ENCODE measurements at regions not wholly inside any gene's neighbourhood (a gene's known extent, or its start where the extent isn't known, plus 50 kb on each side); places are given as distances from the start of the nearest gene placed in this dataset.
A peak's percentile ranks its signal among the peaks of the same experiment; 100 is the strongest.

- Histone ChIP-seq H3K27me3 (replicated peaks in 2 of 5; ENCODE audit: control insufficient read depth in 4 of 5, insufficient read depth in 5 of 5, low read length in 4 of 5) (no peaks in the 10 kb centered on the region), H3K27ac (ENCODE audit: insufficient read depth in 1 of 2, low read depth in 1 of 2, low read length in 2 of 2, poor library complexity in 1 of 2, severe bottlenecking in 2 of 2) (no peak overlapping the region), H3K4me3 (ENCODE audit: control insufficient read depth in 1 of 7, extremely low read depth in 1 of 7, insufficient read depth in 4 of 7, low read depth in 2 of 7, low read length in 6 of 7) (no peak overlapping the region), H3K36me3 (ENCODE audit: control insufficient read depth in 4 of 4, insufficient read depth in 4 of 4, low read length in 3 of 4) (no peaks in the 10 kb centered on the region), H3K4me1 (ENCODE audit: control extremely low read depth in 1 of 4, control insufficient read depth in 4 of 4, insufficient read depth in 4 of 4, low read length in 3 of 4) (no peaks in the 10 kb centered on the region), H3K9me3 (ENCODE audit: control extremely low read depth in 1 of 5, control insufficient read depth in 4 of 5, insufficient read depth in 2 of 5, low read depth in 1 of 5, low read length in 4 of 5) (no peaks in the 10 kb centered on the region)
- CTCF ChIA-PET, result no interaction called here
- POLR2A ChIA-PET, result no interaction called here
- no peak for DNase-seq
Observed at GRCh38 chr4:55010550-55010949, 114.8 kb downstream of the KDR start.

- Histone ChIP-seq H3K4me3 (ENCODE audit: control insufficient read depth in 1 of 7, extremely low read depth in 1 of 7, insufficient read depth in 4 of 7, low read depth in 2 of 7, low read length in 6 of 7) (no peak overlapping the region), H3K36me3 (ENCODE audit: control insufficient read depth in 4 of 4, insufficient read depth in 4 of 4, low read length in 3 of 4) (no peaks in the 10 kb centered on the region), H3K9me3 (ENCODE audit: control extremely low read depth in 1 of 5, control insufficient read depth in 4 of 5, insufficient read depth in 2 of 5, low read depth in 1 of 5, low read length in 4 of 5) (no peaks in the 10 kb centered on the region), H3K27me3 (replicated peaks in 2 of 5; ENCODE audit: control insufficient read depth in 4 of 5, insufficient read depth in 5 of 5, low read length in 4 of 5) (peaks cover 0 to 2% (median 0%) of the 10 kb centered on the region in 5 experiments), H3K27ac (ENCODE audit: insufficient read depth in 1 of 2, low read depth in 1 of 2, low read length in 2 of 2, poor library complexity in 1 of 2, severe bottlenecking in 2 of 2) (no peak overlapping the region), H3K4me1 (ENCODE audit: control extremely low read depth in 1 of 4, control insufficient read depth in 4 of 4, insufficient read depth in 4 of 4, low read length in 3 of 4) (no peaks in the 10 kb centered on the region)
- DNase-seq, result peak in 1 of 3 donors; percentile 4
- ChIA-PET CTCF (interaction anchor here (0.9 kb wide), 1 partner anchor 175 kb away, joined by 3 read pairs; no protein-coding TSS in a partner anchor), POLR2A (no interaction called here)
- 90% methylated on average over 11 of the region's 20 CpGs for WGBS (ENCODE audit: insufficient coverage)
Observed at GRCh38 chr4:55008166-55009056, 117.0 kb downstream of the KDR start.

DNA sequence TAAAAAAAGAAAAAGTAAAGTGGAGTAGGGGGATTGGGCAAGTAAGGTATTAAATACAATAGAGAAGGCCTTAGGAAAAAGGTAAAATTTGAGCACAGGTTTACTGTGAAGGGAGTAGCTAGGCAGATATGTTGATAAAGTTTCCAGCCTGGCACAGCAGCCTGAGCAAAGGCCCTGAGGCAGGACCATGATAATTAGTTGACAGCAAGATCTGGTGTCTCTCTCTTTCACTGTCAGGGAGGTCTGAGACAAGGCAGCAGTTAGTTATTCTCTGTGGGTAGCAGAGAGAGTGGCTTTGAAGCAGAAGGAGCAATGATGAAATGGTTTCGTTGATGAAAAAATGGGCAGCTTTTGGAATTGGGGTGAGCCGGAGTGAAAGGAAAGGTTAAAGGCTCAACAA, 119.5 kb downstream of the KDR start:
- no peaks in the 10 kb centered on the region for H3K36me3 ChIP-seq (ENCODE audit: control insufficient read depth in 4 of 4, insufficient read depth in 4 of 4, low read length in 3 of 4)
- DNase-seq, result no peak
- ChIA-PET CTCF (no interaction called here), POLR2A (no interaction called here)
- H3K27me3 ChIP-seq (replicated peaks in 2 of 5; ENCODE audit: control insufficient read depth in 4 of 5, insufficient read depth in 5 of 5, low read length in 4 of 5), result peaks cover 0 to 2% (median 0%) of the 10 kb centered on the region in 5 experiments
- H3K9me3 ChIP-seq (ENCODE audit: control extremely low read depth in 1 of 5, control insufficient read depth in 4 of 5, insufficient read depth in 2 of 5, low read depth in 1 of 5, low read length in 4 of 5), result no peaks in the 10 kb centered on the region
- H3K4me3 ChIP-seq (ENCODE audit: control insufficient read depth in 1 of 7, extremely low read depth in 1 of 7, insufficient read depth in 4 of 7, low read depth in 2 of 7, low read length in 6 of 7), result no peak overlapping the region
- 100% methylated on average over 2 of the region's 2 CpGs for WGBS (ENCODE audit: insufficient coverage)
- no peak overlapping the region for H3K27ac ChIP-seq (ENCODE audit: insufficient read depth in 1 of 2, low read depth in 1 of 2, low read length in 2 of 2, poor library complexity in 1 of 2, severe bottlenecking in 2 of 2)
- H3K4me1 ChIP-seq (ENCODE audit: control extremely low read depth in 1 of 4, control insufficient read depth in 4 of 4, insufficient read depth in 4 of 4, low read length in 3 of 4), result peaks cover 0 to 3% (median 0%) of the 10 kb centered on the region in 4 experiments

GRCh38 chr4:55004831-55005230, 120.6 kb downstream of the KDR start:
- Histone ChIP-seq H3K4me3 (ENCODE audit: control insufficient read depth in 1 of 7, extremely low read depth in 1 of 7, insufficient read depth in 4 of 7, low read depth in 2 of 7, low read length in 6 of 7) (no peak overlapping the region), H3K27me3 (replicated peaks in 2 of 5; ENCODE audit: control insufficient read depth in 4 of 5, insufficient read depth in 5 of 5, low read length in 4 of 5) (peaks cover 0 to 2% (median 0%) of the 10 kb centered on the region in 5 experiments), H3K27ac (ENCODE audit: insufficient read depth in 1 of 2, low read depth in 1 of 2, low read length in 2 of 2, poor library complexity in 1 of 2, severe bottlenecking in 2 of 2) (no peak overlapping the region), H3K4me1 (ENCODE audit: control extremely low read depth in 1 of 4, control insufficient read depth in 4 of 4, insufficient read depth in 4 of 4, low read length in 3 of 4) (peaks cover 0 to 3% (median 0%) of the 10 kb centered on the region in 4 experiments), H3K9me3 (ENCODE audit: control extremely low read depth in 1 of 5, control insufficient read depth in 4 of 5, insufficient read depth in 2 of 5, low read depth in 1 of 5, low read length in 4 of 5) (no peaks in the 10 kb centered on the region), H3K36me3 (ENCODE audit: control insufficient read depth in 4 of 4, insufficient read depth in 4 of 4, low read length in 3 of 4) (no peaks in the 10 kb centered on the region)
- ChIA-PET CTCF (no interaction called here), POLR2A (no interaction called here)
- 100% methylated on average over 1 of the region's 1 CpG for whole genome bisulfite sequencing (ENCODE audit: insufficient coverage)
- DNase-seq, result no peak

- no peak for DNase-seq
- Histone ChIP-seq H3K27ac (ENCODE audit: insufficient read depth in 1 of 2, low read depth in 1 of 2, low read length in 2 of 2, poor library complexity in 1 of 2, severe bottlenecking in 2 of 2) (no peak overlapping the region), H3K4me1 (ENCODE audit: control extremely low read depth in 1 of 4, control insufficient read depth in 4 of 4, insufficient read depth in 4 of 4, low read length in 3 of 4) (peaks cover 0 to 3% (median 0%) of the 10 kb centered on the region in 4 experiments), H3K9me3 (ENCODE audit: control extremely low read depth in 1 of 5, control insufficient read depth in 4 of 5, insufficient read depth in 2 of 5, low read depth in 1 of 5, low read length in 4 of 5) (no peaks in the 10 kb centered on the region), H3K36me3 (ENCODE audit: control insufficient read depth in 4 of 4, insufficient read depth in 4 of 4, low read length in 3 of 4) (no peaks in the 10 kb centered on the region), H3K27me3 (replicated peaks in 2 of 5; ENCODE audit: control insufficient read depth in 4 of 5, insufficient read depth in 5 of 5, low read length in 4 of 5) (peaks cover 0 to 2% (median 0%) of the 10 kb centered on the region in 5 experiments), H3K4me3 (ENCODE audit: control insufficient read depth in 1 of 7, extremely low read depth in 1 of 7, insufficient read depth in 4 of 7, low read depth in 2 of 7, low read length in 6 of 7) (no peak overlapping the region)
- 100% methylated on average over 1 of the region's 1 CpG for WGBS (ENCODE audit: insufficient coverage)
- ChIA-PET CTCF (interaction anchor here (1.4 kb wide), 1 partner anchor 9 kb away, joined by 3 read pairs; no protein-coding TSS in a partner anchor), POLR2A (no interaction called here)
Observed at GRCh38 chr4:55002431-55002830, 123.0 kb downstream of the KDR start.

GRCh38 chr4:55001538-55001937, 123.9 kb downstream of the KDR start:
- DNase-seq, result no peak
- Histone ChIP-seq H3K27ac (ENCODE audit: insufficient read depth in 1 of 2, low read depth in 1 of 2, low read length in 2 of 2, poor library complexity in 1 of 2, severe bottlenecking in 2 of 2) (no peak overlapping the region), H3K27me3 (replicated peaks in 2 of 5; ENCODE audit: control insufficient read depth in 4 of 5, insufficient read depth in 5 of 5, low read length in 4 of 5) (peaks cover 0 to 2% (median 0%) of the 10 kb centered on the region in 5 experiments), H3K4me1 (ENCODE audit: control extremely low read depth in 1 of 4, control insufficient read depth in 4 of 4, insufficient read depth in 4 of 4, low read length in 3 of 4) (peaks cover 0 to 3% (median 0%) of the 10 kb centered on the region in 4 experiments), H3K36me3 (ENCODE audit: control insufficient read depth in 4 of 4, insufficient read depth in 4 of 4, low read length in 3 of 4) (no peaks in the 10 kb centered on the region), H3K4me3 (ENCODE audit: control insufficient read depth in 1 of 7, extremely low read depth in 1 of 7, insufficient read depth in 4 of 7, low read depth in 2 of 7, low read length in 6 of 7) (no peak overlapping the region), H3K9me3 (ENCODE audit: control extremely low read depth in 1 of 5, control insufficient read depth in 4 of 5, insufficient read depth in 2 of 5, low read depth in 1 of 5, low read length in 4 of 5) (no peaks in the 10 kb centered on the region)
- ChIA-PET POLR2A (no interaction called here), CTCF (interaction anchor here (1.4 kb wide), 1 partner anchor 10 kb away, joined by 3 read pairs; no protein-coding TSS in a partner anchor)
- no CpG with 5 or more reads among the region's 1 CpG for WGBS (ENCODE audit: insufficient coverage)

- POLR2A ChIA-PET, result no interaction called here
- CTCF ChIA-PET, result no interaction called here
- Histone ChIP-seq H3K36me3 (ENCODE audit: control insufficient read depth in 4 of 4, insufficient read depth in 4 of 4, low read length in 3 of 4) (no peaks in the 10 kb centered on the region), H3K4me1 (ENCODE audit: control extremely low read depth in 1 of 4, control insufficient read depth in 4 of 4, insufficient read depth in 4 of 4, low read length in 3 of 4) (peaks cover 0 to 3% (median 0%) of the 10 kb centered on the region in 4 experiments), H3K27me3 (replicated peaks in 2 of 5; ENCODE audit: control insufficient read depth in 4 of 5, insufficient read depth in 5 of 5, low read length in 4 of 5) (peaks cover 0 to 1% (median 0%) of the 10 kb centered on the region in 5 experiments), H3K4me3 (ENCODE audit: control insufficient read depth in 1 of 7, extremely low read depth in 1 of 7, insufficient read depth in 4 of 7, low read depth in 2 of 7, low read length in 6 of 7) (no peak overlapping the region), H3K27ac (ENCODE audit: insufficient read depth in 1 of 2, low read depth in 1 of 2, low read length in 2 of 2, poor library complexity in 1 of 2, severe bottlenecking in 2 of 2) (no peak overlapping the region), H3K9me3 (ENCODE audit: control extremely low read depth in 1 of 5, control insufficient read depth in 4 of 5, insufficient read depth in 2 of 5, low read depth in 1 of 5, low read length in 4 of 5) (peaks cover 0 to 2% (median 0%) of the 10 kb centered on the region in 5 experiments)
- no peak for DNase-seq
Observed at GRCh38 chr4:54999003-54999402, 126.4 kb downstream of the KDR start.
